Endothelial cell of umbilical vein (primary cell): ENCODE measurements at regions not wholly inside any gene's neighbourhood (a gene's known extent, or its start where the extent isn't known, plus 50 kb on each side); places are given as distances from the start of the nearest gene placed in this dataset.

Source experiments
- BruUV-seq: library from RNA; stranded (reverse); fragments of 400-500 nt; replicated peaks from 2 replicates; lab custom pipeline; 2021; lab: Mats Ljungman, UMichigan
- CTCF ChIA-PET: fragments of 300-600, 350-600 bp; sonication (Branson Sonifier 250); formaldehyde crosslinking; loops from one replicate; lab custom pipeline; 2021; ENCODE audit warnings: antibody characterized with exemption, inconsistent platforms; lab: Charles Lee
- POLR2A ChIA-PET: fragments of 300-600, 350-600 bp; sonication (Branson Sonifier 250); formaldehyde crosslinking; loops from one replicate; lab custom pipeline; 2021; ENCODE audit warnings: antibody characterized with exemption, inconsistent platforms; lab: Charles Lee
- DNase-seq: peaks from one replicate; pipeline ENCODE4 v3.0.0-alpha.2; 2011; ENCODE audit warnings: low read depth, low spot score
- FAIRE-seq: peaks from 2 replicates; lab custom pipeline; 2011; peaks lifted over from hg19 to GRCh38; lab: Jason Lieb, UNC
- H2AFZ ChIP-seq: 2 replicates; pipeline ENCODE4 v1.6.0; 2012; ENCODE audit warnings: low read depth, low read length, control low read depth, inconsistent platforms
- H3K27ac ChIP-seq: 2 replicates; pipeline ENCODE4 v1.5.1; 2011; ENCODE audit warnings: low read depth, mild to moderate bottlenecking, control low read depth, low read length, moderate library complexity; ENCODE audit not compliant: insufficient read depth
- H3K27me3 ChIP-seq, 2 experiments: 2 replicates each; pipeline versions ENCODE4 v1.6.0 to v1.6.1; 2011; ENCODE audit warnings: low read length in 2 of 2, mixed read lengths in 1 of 2; ENCODE audit not compliant: control insufficient read depth in 2 of 2, insufficient read depth in 2 of 2
- H3K36me3 ChIP-seq, 2 experiments: 2 replicates in 1 of 2; 3 replicates in 1 of 2; pipeline ENCODE4 v1.5.1; 2011; ENCODE audit warnings: low read length in 2 of 2, mild to moderate bottlenecking in 1 of 2, moderate library complexity in 1 of 2; ENCODE audit not compliant: control insufficient read depth in 2 of 2, insufficient read depth in 2 of 2; ENCODE audit errors: extremely low read depth in 1 of 2
- H3K4me1 ChIP-seq: 3 replicates; pipeline ENCODE4 v1.5.1; 2011; ENCODE audit warnings: mild to moderate bottlenecking, low read length; ENCODE audit not compliant: control insufficient read depth, insufficient read depth; ENCODE audit errors: extremely low read depth
- H3K4me2 ChIP-seq: 2 replicates; pipeline ENCODE4 v1.6.1; 2011; ENCODE audit warnings: low read length, control low read depth, mixed read lengths; ENCODE audit not compliant: insufficient read depth
- H3K4me3 ChIP-seq, 3 experiments: fragments of 200-600 bp in 1 of 3; sonication (generic), shearing (Covaris generic) in 1 of 3; replicated peaks in 1 of 3; 2 replicates each; pipeline ENCODE4 v1.5.1; 2011 to 2016; ENCODE audit warnings: control low read depth in 3 of 3, low read length in 3 of 3, mild to moderate bottlenecking in 2 of 3, inconsistent platforms in 1 of 3, low read depth in 1 of 3, moderate library complexity in 1 of 3; ENCODE audit not compliant: insufficient read depth in 1 of 3
- H3K79me2 ChIP-seq: 2 replicates; pipeline ENCODE4 v1.6.0; 2012; ENCODE audit warnings: low read length, inconsistent platforms; ENCODE audit not compliant: control insufficient read depth, insufficient read depth
- H3K9ac ChIP-seq: replicated peaks from 2 replicates; pipeline ENCODE3; 2011; ENCODE audit warnings: low read length, control low read depth; ENCODE audit not compliant: insufficient read depth; ENCODE audit errors: extremely low read depth
- H3K9me1 ChIP-seq: replicated peaks from 3 replicates; pipeline ENCODE4 v1.6.0; 2011; ENCODE audit warnings: mild to moderate bottlenecking, low read length; ENCODE audit not compliant: control insufficient read depth, insufficient read depth; ENCODE audit errors: extremely low read depth
- H3K9me3 ChIP-seq: replicated peaks from 2 replicates; pipeline ENCODE4 v1.5.1; 2012; ENCODE audit warnings: low read length, inconsistent platforms; ENCODE audit not compliant: control insufficient read depth, insufficient read depth
- H4K20me1 ChIP-seq: replicated peaks from 2 replicates; pipeline ENCODE3; 2011; ENCODE audit warnings: mild to moderate bottlenecking, low read length; ENCODE audit not compliant: control insufficient read depth, insufficient read depth; ENCODE audit errors: extremely low read depth
- EZH2 ChIP-seq: IDR thresholded peaks from 2 replicates; pipeline ENCODE4 v1.6.1; 2012; ENCODE audit warnings: borderline replicate concordance, low read depth, mild to moderate bottlenecking, moderate library complexity, low read length, inconsistent platforms; ENCODE audit not compliant: severe bottlenecking
- GATA2 ChIP-seq: IDR thresholded peaks from 2 replicates; pipeline ENCODE4 v1.7.0; 2011; ENCODE audit warnings: low read depth, mild to moderate bottlenecking, moderate library complexity, mixed read lengths, low read length; ENCODE audit not compliant: insufficient read length, insufficient read depth
- JUN ChIP-seq: IDR thresholded peaks from 2 replicates; pipeline ENCODE4 v1.6.1; 2011; ENCODE audit warnings: borderline replicate concordance, low read depth; ENCODE audit not compliant: insufficient read length, insufficient read depth
- POLR2A ChIP-seq: IDR thresholded peaks from 2 replicates; pipeline ENCODE4 v1.6.1; 2012; ENCODE audit warnings: low read depth, mild to moderate bottlenecking, control low read depth, low read length
- POLR2AphosphoS5 ChIP-seq: IDR thresholded peaks from 2 replicates; pipeline ENCODE4 v1.6.1; 2012; ENCODE audit warnings: low read depth, mild to moderate bottlenecking, control low read depth, low read length, moderate library complexity; ENCODE audit not compliant: insufficient read depth
- dilution Hi-C: fragments of 300-500 bp; cut with MboI; formaldehyde crosslinking; loops from one replicate; pipeline ENCODE4 v1.15.0; 2019; ENCODE audit warnings: low sequenced_read_pairs; ENCODE audit not compliant: extremely low pct_ligation_motif_present
- intact Hi-C: fragments of 100-400 bp; cut with micrococcal nuclease; formaldehyde crosslinking; loops from one replicate; pipeline ENCODE4 v1.10.0; 2022
- TF ChIP-seq, protein P1 (sequence below): IDR thresholded peaks from 2 replicates; pipeline ENCODE4 v1.6.1; 2011; ENCODE audit not compliant: insufficient read depth, insufficient read length
- TF ChIP-seq, protein P2 (sequence below), 2 donors: IDR thresholded peaks; 1 replicate in 1 of 2; 2 replicates in 1 of 2; pipeline ENCODE4 v1.5.1; 2011; ENCODE audit warnings: low read length in 2 of 2, mild to moderate bottlenecking in 2 of 2, moderate library complexity in 2 of 2, control low read depth in 1 of 2, inconsistent platforms in 1 of 2, low read depth in 1 of 2; ENCODE audit not compliant: insufficient read depth in 1 of 2; ENCODE audit errors: extremely low read depth in 1 of 2

DNA sequence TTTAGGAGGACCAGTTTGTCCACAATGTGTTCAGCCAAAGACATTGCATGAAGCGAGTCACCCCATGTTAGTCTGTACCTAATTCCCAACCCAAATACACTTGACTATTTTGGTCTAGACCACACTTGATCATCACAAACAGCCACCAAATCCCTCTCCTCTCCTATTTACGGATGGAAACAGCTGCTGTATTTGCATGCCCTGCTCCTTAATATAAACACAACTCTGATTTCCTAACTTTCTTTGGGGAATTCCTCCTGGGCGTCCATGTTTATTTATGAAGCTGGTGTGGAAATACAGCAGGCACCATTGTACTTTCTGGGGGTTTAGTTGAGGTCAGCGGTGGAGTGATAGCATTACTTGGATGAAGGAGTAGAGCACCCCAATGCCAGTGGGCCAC is 235.2 kb downstream of the TLE3 start:
- Histone ChIP-seq H3K4me2 (no peak overlapping the region), H3K79me2 (no peaks in the 10 kb centered on the region), H3K27me3 (no peaks in the 10 kb centered on the region), H3K4me3 (no peak overlapping the region), H2AFZ (no peak overlapping the region), H3K4me1 (no peaks in the 10 kb centered on the region), H3K27ac (no peak overlapping the region), H3K36me3 (no peaks in the 10 kb centered on the region), H4K20me1 (no peaks in the 10 kb centered on the region), H3K9me3 (no peaks in the 10 kb centered on the region), H3K9me1 (no peaks in the 10 kb centered on the region), H3K9ac (no peak overlapping the region)
- dilution Hi-C loops (no loop called here), intact Hi-C loops (no loop called here)
- FAIRE-seq (no peak), DNase-seq (no peak)
- TF ChIP-seq POLR2AphosphoS5 (no peak), JUN (no peak), POLR2A (no peak), GATA2 (no peak), EZH2 (no peak)
- TF ChIP-seq, protein P1, sequence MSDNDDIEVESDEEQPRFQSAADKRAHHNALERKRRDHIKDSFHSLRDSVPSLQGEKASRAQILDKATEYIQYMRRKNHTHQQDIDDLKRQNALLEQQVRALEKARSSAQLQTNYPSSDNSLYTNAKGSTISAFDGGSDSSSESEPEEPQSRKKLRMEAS, result no peak
- TF ChIP-seq, protein P2, sequence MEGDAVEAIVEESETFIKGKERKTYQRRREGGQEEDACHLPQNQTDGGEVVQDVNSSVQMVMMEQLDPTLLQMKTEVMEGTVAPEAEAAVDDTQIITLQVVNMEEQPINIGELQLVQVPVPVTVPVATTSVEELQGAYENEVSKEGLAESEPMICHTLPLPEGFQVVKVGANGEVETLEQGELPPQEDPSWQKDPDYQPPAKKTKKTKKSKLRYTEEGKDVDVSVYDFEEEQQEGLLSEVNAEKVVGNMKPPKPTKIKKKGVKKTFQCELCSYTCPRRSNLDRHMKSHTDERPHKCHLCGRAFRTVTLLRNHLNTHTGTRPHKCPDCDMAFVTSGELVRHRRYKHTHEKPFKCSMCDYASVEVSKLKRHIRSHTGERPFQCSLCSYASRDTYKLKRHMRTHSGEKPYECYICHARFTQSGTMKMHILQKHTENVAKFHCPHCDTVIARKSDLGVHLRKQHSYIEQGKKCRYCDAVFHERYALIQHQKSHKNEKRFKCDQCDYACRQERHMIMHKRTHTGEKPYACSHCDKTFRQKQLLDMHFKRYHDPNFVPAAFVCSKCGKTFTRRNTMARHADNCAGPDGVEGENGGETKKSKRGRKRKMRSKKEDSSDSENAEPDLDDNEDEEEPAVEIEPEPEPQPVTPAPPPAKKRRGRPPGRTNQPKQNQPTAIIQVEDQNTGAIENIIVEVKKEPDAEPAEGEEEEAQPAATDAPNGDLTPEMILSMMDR (IDR thresholded peaks at IDR 0.05; ENCODE audit: extremely low read depth in 1 of 2, insufficient read depth in 1 of 2, low read depth in 1 of 2, low read length in 2 of 2), result no peak
- POLR2A ChIA-PET, result no interaction called here
- CTCF ChIA-PET, result no interaction called here
- no TSS peak for BruUV-seq
